H1 (cell line): ENCODE measurements at regions not wholly inside any gene's neighbourhood (a gene's known extent, or its start where the extent isn't known, plus 50 kb on each side); places are given as distances from the start of the nearest gene placed in this dataset.

Source experiments
- CTCF ChIA-PET: fragments of 300-600 bp; sonication (Branson Sonifier 250); formaldehyde crosslinking; loops from one replicate; lab custom pipeline; 2021; ENCODE audit not compliant: partially characterized antibody; lab: Charles Lee
- POLR2A ChIA-PET: fragments of 300-600 bp; sonication (Branson Sonifier 250); formaldehyde crosslinking; loops from one replicate; lab custom pipeline; 2021; ENCODE audit warnings: inconsistent platforms; ENCODE audit not compliant: partially characterized antibody; lab: Charles Lee
- DNase-seq, 2 experiments: peaks; one replicate each; pipeline versions ENCODE4 v3.0.0 to v3.0.0-alpha.2; 2010 to 2022; ENCODE audit warnings: low spot score in 2 of 2, low read depth in 1 of 2, mixed read lengths in 1 of 2
- FAIRE-seq: peaks from 2 replicates; lab custom pipeline; 2011; peaks lifted over from hg19 to GRCh38; lab: Jason Lieb, UNC
- H2AFZ ChIP-seq: 2 replicates; pipeline ENCODE4 v1.8.1; 2012; ENCODE audit warnings: low read length, inconsistent platforms
- H2AK5ac ChIP-seq: 2 replicates; pipeline ENCODE4 v1.6.1; 2013; ENCODE audit warnings: low read depth, low read length
- H2BK120ac ChIP-seq: replicated peaks from 2 replicates; pipeline ENCODE3; 2013; ENCODE audit warnings: low read depth, low read length, inconsistent platforms
- H2BK12ac ChIP-seq: 2 replicates; pipeline ENCODE4 v1.6.1; 2013; ENCODE audit warnings: low read depth, low read length
- H2BK15ac ChIP-seq: 2 replicates; pipeline ENCODE4 v1.6.1; 2013; ENCODE audit warnings: low read length
- H2BK20ac ChIP-seq: 2 replicates; pipeline ENCODE4 v1.6.1; 2013; ENCODE audit warnings: low read length
- H2BK5ac ChIP-seq: 2 replicates; pipeline ENCODE4 v1.6.1; 2013; ENCODE audit warnings: low read depth, low read length
- H3K14ac ChIP-seq: 2 replicates; pipeline ENCODE4 v1.6.1; 2013; ENCODE audit warnings: inconsistent platforms; ENCODE audit not compliant: insufficient read length
- H3K18ac ChIP-seq: 2 replicates; pipeline ENCODE4 v1.6.1; 2013; ENCODE audit warnings: low read length; ENCODE audit errors: extremely low read depth
- H3K23ac ChIP-seq: 2 replicates; pipeline ENCODE4 v1.6.1; 2013; ENCODE audit warnings: inconsistent platforms; ENCODE audit not compliant: insufficient read length
- H3K23me2 ChIP-seq: 2 replicates; pipeline ENCODE4 v1.6.1; 2013; ENCODE audit warnings: low read depth, low read length
- H3K27ac ChIP-seq: 2 replicates; pipeline ENCODE4 v1.6.1; 2011; ENCODE audit warnings: low read depth, low read length, inconsistent platforms
- H3K27me3 ChIP-seq, 4 experiments: replicated peaks in 1 of 4; 1 replicate in 1 of 4; 2 replicates in 3 of 4; pipeline versions ENCODE4 v1.6.1 to v1.8.1; 2011 to 2013; ENCODE audit warnings: low read length in 3 of 4, mild to moderate bottlenecking in 3 of 4, inconsistent platforms in 2 of 4, mixed read lengths in 2 of 4, moderate library complexity in 1 of 4; ENCODE audit not compliant: control insufficient read depth in 3 of 4, insufficient read depth in 3 of 4; ENCODE audit errors: extremely low read depth in 1 of 4
- H3K36me3 ChIP-seq, 4 experiments: 2 replicates each; pipeline versions ENCODE4 v1.6.1 to v1.8.1; 2011 to 2013; ENCODE audit warnings: mild to moderate bottlenecking in 4 of 4, low read length in 3 of 4, moderate library complexity in 2 of 4, control low read depth in 1 of 4, inconsistent platforms in 1 of 4; ENCODE audit not compliant: insufficient read depth in 4 of 4, control insufficient read depth in 2 of 4
- H3K4ac ChIP-seq: replicated peaks from 2 replicates; pipeline ENCODE3; 2013; ENCODE audit warnings: low read length, low read depth, mixed read lengths, inconsistent platforms; ENCODE audit not compliant: insufficient read length
- H3K4me1 ChIP-seq, 4 experiments: replicated peaks in 1 of 4; 1 replicate in 1 of 4; 2 replicates in 3 of 4; pipeline versions ENCODE4 v1.6.1 to v1.8.1; 2011 to 2013; ENCODE audit warnings: low read length in 3 of 4, inconsistent platforms in 2 of 4, mixed read lengths in 1 of 4; ENCODE audit not compliant: insufficient read depth in 4 of 4, control insufficient read depth in 3 of 4
- H3K4me2 ChIP-seq, 2 experiments: 2 replicates each; pipeline versions ENCODE4 v1.6.1 to v1.8.1; 2011 to 2013; ENCODE audit warnings: low read depth in 2 of 2, low read length in 2 of 2, control low read depth in 1 of 2, inconsistent platforms in 1 of 2, mild to moderate bottlenecking in 1 of 2; ENCODE audit not compliant: insufficient read depth in 1 of 2
- H3K4me3 ChIP-seq, 4 experiments: fragments of 200-600, 300-600 bp in 1 of 4; sonication (generic), shearing (Covaris generic), sonication (Bioruptor Twin) in 1 of 4; 2 replicates each; pipeline versions ENCODE4 v1.5.1 to v1.8.1; 2011 to 2016; ENCODE audit warnings: low read length in 4 of 4, low read depth in 3 of 4, control low read depth in 2 of 4, inconsistent platforms in 2 of 4, mild to moderate bottlenecking in 2 of 4, mixed read lengths in 1 of 4, moderate library complexity in 1 of 4; ENCODE audit not compliant: insufficient read depth in 2 of 4; ENCODE audit errors: extremely low read depth in 1 of 4
- H3K56ac ChIP-seq: replicated peaks from 2 replicates; pipeline ENCODE3; 2013; ENCODE audit warnings: low read depth, mild to moderate bottlenecking, mixed read lengths, low read length, inconsistent platforms; ENCODE audit not compliant: insufficient read length
- H3K79me1 ChIP-seq: 2 replicates; pipeline ENCODE4 v1.6.1; 2013; ENCODE audit warnings: low read depth, low read length, control low read depth
- H3K79me2 ChIP-seq, 2 experiments: 2 replicates each; pipeline versions ENCODE4 v1.6.1 to v1.8.1; 2012 to 2013; ENCODE audit warnings: low read length in 2 of 2, mild to moderate bottlenecking in 2 of 2, inconsistent platforms in 1 of 2; ENCODE audit not compliant: insufficient read depth in 2 of 2, control insufficient read depth in 1 of 2
- H3K9ac ChIP-seq, 4 experiments: replicated peaks in 1 of 4; 1 replicate in 1 of 4; 2 replicates in 3 of 4; pipeline versions ENCODE4 v1.6.1 to v1.8.1; 2011 to 2013; ENCODE audit warnings: low read depth in 3 of 4, low read length in 3 of 4, control low read depth in 2 of 4, mild to moderate bottlenecking in 2 of 4, moderate library complexity in 2 of 4, inconsistent platforms in 1 of 4; ENCODE audit errors: extremely low read depth in 1 of 4
- H3K9me3 ChIP-seq, 2 experiments: 2 replicates each; pipeline versions ENCODE4 v1.6.1 to v1.8.1; 2012 to 2013; ENCODE audit warnings: mild to moderate bottlenecking in 2 of 2, moderate library complexity in 2 of 2, control low read depth in 1 of 2, inconsistent platforms in 1 of 2, low read depth in 1 of 2, low read length in 1 of 2, mixed read lengths in 1 of 2; ENCODE audit not compliant: insufficient read depth in 2 of 2
- H4K20me1 ChIP-seq, 2 experiments: replicated peaks in 1 of 2; 2 replicates each; pipeline versions ENCODE3 to v1.8.1; 2011 to 2013; ENCODE audit warnings: inconsistent platforms in 2 of 2, low read length in 2 of 2, mild to moderate bottlenecking in 1 of 2; ENCODE audit not compliant: insufficient read depth in 2 of 2, control insufficient read depth in 1 of 2
- H4K5ac ChIP-seq: 2 replicates; pipeline ENCODE4 v1.6.1; 2013; ENCODE audit warnings: low read length, low read depth, mixed read lengths, inconsistent platforms; ENCODE audit not compliant: insufficient read length
- H4K8ac ChIP-seq: 2 replicates; pipeline ENCODE4 v1.8.0; 2013; ENCODE audit warnings: mild to moderate bottlenecking, moderate library complexity, low read length, inconsistent platforms; ENCODE audit not compliant: insufficient read depth; ENCODE audit errors: extremely low read depth
- H4K91ac ChIP-seq: replicated peaks from 2 replicates; pipeline ENCODE3; 2013; ENCODE audit warnings: low read length, mixed read lengths, inconsistent platforms; ENCODE audit not compliant: insufficient read length
- BCL11A ChIP-seq, 2 experiments: IDR thresholded peaks; one replicate each; pipeline ENCODE4 v1.6.1; 2011; ENCODE audit warnings: low read depth in 2 of 2, low read length in 2 of 2, mild to moderate bottlenecking in 2 of 2
- BRCA1 ChIP-seq: IDR thresholded peaks from 2 replicates; pipeline ENCODE4 v1.6.1; 2012; ENCODE audit warnings: low read depth, low read length, improper control_type of control experiment
- CEBPB ChIP-seq: IDR thresholded peaks from 2 replicates; pipeline ENCODE4 v1.6.1; 2012; ENCODE audit warnings: low read depth, low read length
- EGR1 ChIP-seq: IDR thresholded peaks from 2 replicates; pipeline ENCODE4 v1.6.1; 2011; ENCODE audit warnings: low read depth, low read length, borderline replicate concordance
- HDAC2 ChIP-seq, 2 experiments: fragments of 300-600 bp in 1 of 2; sonication (generic) in 1 of 2; IDR thresholded peaks; 2 replicates each; pipeline ENCODE4 v1.6.1; 2011 to 2012; ENCODE audit warnings: low read depth in 2 of 2, low read length in 2 of 2, mild to moderate bottlenecking in 2 of 2, moderate library complexity in 2 of 2, borderline replicate concordance in 1 of 2, inconsistent platforms in 1 of 2
- KDM1A ChIP-seq: fragments of 200-600, 300-600 bp; sonication (generic); IDR thresholded peaks from 2 replicates; pipeline ENCODE4 v1.7.1; 2016; ENCODE audit warnings: mild to moderate bottlenecking, low read length, borderline replicate concordance
- KDM5A ChIP-seq: fragments of 200-600 bp; IDR thresholded peaks from 2 replicates; pipeline ENCODE4 v1.7.1; 2012; ENCODE audit warnings: mild to moderate bottlenecking, low read length, inconsistent platforms, mixed read lengths
- POLR2AphosphoS5 ChIP-seq: IDR thresholded peaks from 2 replicates; pipeline ENCODE4 v1.6.1; 2011; ENCODE audit warnings: low read depth, low read length
- TAF1 ChIP-seq: IDR thresholded peaks from 2 replicates; pipeline ENCODE4 v1.6.1; 2011; ENCODE audit warnings: mild to moderate bottlenecking, low read depth, low read length
- TCF12 ChIP-seq: IDR thresholded peaks from 2 replicates; pipeline ENCODE4 v1.6.1; 2011; ENCODE audit warnings: low read depth, mild to moderate bottlenecking, low read length
- USF2 ChIP-seq: IDR thresholded peaks from 2 replicates; pipeline ENCODE4 v1.6.1; 2011; ENCODE audit warnings: low read length, improper control_type of control experiment
- YY1 ChIP-seq: IDR thresholded peaks from 2 replicates; pipeline ENCODE4 v1.6.1; 2011; ENCODE audit warnings: low read depth, mild to moderate bottlenecking, low read length
- WGBS, 2 experiments: shearing (Covaris generic) in 1 of 2; methylation state at CpG; one replicate each; pipeline versions ENCODE4 v1.1.6 to v1.1.7; 2013 to 2015; ENCODE audit warnings: low lambda C conversion rate in 2 of 2, mixed read lengths in 2 of 2, inconsistent platforms in 1 of 2, low coverage in 1 of 2, missing lambda C conversion rate in 1 of 2; ENCODE audit not compliant: insufficient replicate concordance in 2 of 2, insufficient coverage in 1 of 2, insufficient read length in 1 of 2; ENCODE audit errors: extremely low coverage in 1 of 2, missing lambda C conversion rate in 1 of 2; 5-methylcytosine and 5-hydroxymethylcytosine counted together
- TF ChIP-seq, protein P1 (sequence below): IDR thresholded peaks from 2 replicates; pipeline ENCODE4 v1.6.1; 2012; ENCODE audit warnings: low read length, inconsistent platforms

- Histone ChIP-seq H3K79me1 (no peaks in the 10 kb centered on the region), H3K4me1 (no peaks in the 10 kb centered on the region), H3K27ac (no peak overlapping the region), H3K36me3 (no peaks in the 10 kb centered on the region), H2BK5ac (no peak overlapping the region), H2AK5ac (no peak overlapping the region), H3K23ac (no peak overlapping the region), H3K9me3 (peaks cover 3% of the 10 kb centered on the region in 2 experiments; a peak in 1 of 4 replicates), H2BK20ac (no peak overlapping the region), H3K23me2 (no peaks in the 10 kb centered on the region), H3K4ac (no peak overlapping the region), H3K9ac (no peak overlapping the region), H3K27me3 (no peaks in the 10 kb centered on the region), H4K20me1 (no peaks in the 10 kb centered on the region), H2BK15ac (no peak overlapping the region), H3K56ac (no peak overlapping the region), H3K4me2 (no peak overlapping the region), H4K5ac (no peak overlapping the region), H3K79me2 (no peaks in the 10 kb centered on the region), H3K4me3 (no peak overlapping the region), H2BK12ac (no peak overlapping the region), H3K18ac (no peak overlapping the region), H2AFZ (no peak overlapping the region), H3K14ac (no peak overlapping the region), H4K8ac (no peak overlapping the region), H2BK120ac (no peak overlapping the region), H4K91ac (no peak overlapping the region)
- ChIA-PET POLR2A (no interaction called here), CTCF (no interaction called here)
- FAIRE-seq: no peak
- 97% methylated on average over 2 of the region's 2 CpGs; no CpG with 5 or more reads in 1 of the 2 experiments for WGBS, 2 experiments
- no peak for DNase-seq
- no peak for TF ChIP-seq EGR1
- no peak for TF ChIP-seq KDM1A
- TF ChIP-seq TCF12: no peak
- TF ChIP-seq KDM5A: no peak
- no peak for TF ChIP-seq USF2
- TF ChIP-seq YY1: no peak
- no peak for TF ChIP-seq CEBPB
- TF ChIP-seq BCL11A (IDR thresholded peaks at IDR 0.05; ENCODE audit: low read depth in 2 of 2, low read length in 2 of 2): no peak
- TF ChIP-seq, protein P1, sequence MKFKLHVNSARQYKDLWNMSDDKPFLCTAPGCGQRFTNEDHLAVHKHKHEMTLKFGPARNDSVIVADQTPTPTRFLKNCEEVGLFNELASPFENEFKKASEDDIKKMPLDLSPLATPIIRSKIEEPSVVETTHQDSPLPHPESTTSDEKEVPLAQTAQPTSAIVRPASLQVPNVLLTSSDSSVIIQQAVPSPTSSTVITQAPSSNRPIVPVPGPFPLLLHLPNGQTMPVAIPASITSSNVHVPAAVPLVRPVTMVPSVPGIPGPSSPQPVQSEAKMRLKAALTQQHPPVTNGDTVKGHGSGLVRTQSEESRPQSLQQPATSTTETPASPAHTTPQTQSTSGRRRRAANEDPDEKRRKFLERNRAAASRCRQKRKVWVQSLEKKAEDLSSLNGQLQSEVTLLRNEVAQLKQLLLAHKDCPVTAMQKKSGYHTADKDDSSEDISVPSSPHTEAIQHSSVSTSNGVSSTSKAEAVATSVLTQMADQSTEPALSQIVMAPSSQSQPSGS: no peak
- no peak for TF ChIP-seq TAF1
- TF ChIP-seq BRCA1: no peak
- no peak for TF ChIP-seq HDAC2 (IDR thresholded peaks at IDR 0.05; ENCODE audit: borderline replicate concordance in 1 of 2, low read depth in 2 of 2, low read length in 2 of 2)
- TF ChIP-seq POLR2AphosphoS5: no peak
Measured at GRCh38 chr6:106035655-106036054, 50.5 kb upstream of the PRDM1 start.
